Neural crest cell (in vitro differentiated cells): ENCODE measurements at regions not wholly inside any gene's neighbourhood (a gene's known extent, or its start where the extent isn't known, plus 50 kb on each side); places are given as distances from the start of the nearest gene placed in this dataset.
A peak's percentile ranks its signal among the peaks of the same experiment; 100 is the strongest.
"Not testable (repeated sequence)": the region's sequence is repeated elsewhere in the genome, so short reads cannot be mapped to it uniquely, and the experiment has no call there.

Source experiments
- DNase-seq: peaks from one replicate; pipeline ENCODE4 v3.0.0; 2021; ENCODE audit warnings: low read depth, mixed read lengths, low spot score
- H3K27ac Mint-ChIP-seq: one replicate; pipeline ENCODE4 v1.8.0; 2021; ENCODE audit warnings: mild to moderate bottlenecking, mixed read lengths; ENCODE audit not compliant: unreplicated experiment
- H3K27me3 Mint-ChIP-seq: 2 replicates; pipeline ENCODE4 v1.8.0; 2021; ENCODE audit warnings: low read depth, mild to moderate bottlenecking, mixed read lengths
- H3K36me3 Mint-ChIP-seq: 2 replicates; pipeline ENCODE4 v1.8.0; 2021; ENCODE audit warnings: low read depth, mild to moderate bottlenecking, mixed read lengths
- H3K4me1 Mint-ChIP-seq: 2 replicates; pipeline ENCODE4 v1.8.0; 2021; ENCODE audit warnings: mixed read lengths
- H3K4me3 Mint-ChIP-seq: one replicate; pipeline ENCODE4 v1.8.0; 2021; ENCODE audit warnings: mild to moderate bottlenecking, mixed read lengths
- H3K9me3 Mint-ChIP-seq: 2 replicates; pipeline ENCODE4 v1.8.0; 2021; ENCODE audit warnings: mixed read lengths
- CTCF ChIP-seq: fragments of 200-600 bp; sonication (generic); conservative IDR thresholded peaks from 2 replicates; pipeline ENCODE4 v1.5.0; 2021; ENCODE audit warnings: antibody characterized with exemption, mild to moderate bottlenecking

GRCh38 chr1:30518186-30518585, 205.2 kb downstream of the MATN1 start:
- no peaks in the 10 kb centered on the region for H3K9me3 Mint-ChIP-seq
- peaks cover 16% of the 10 kb centered on the region for H3K27me3 Mint-ChIP-seq
- H3K4me3 Mint-ChIP-seq, result no peak overlapping the region
- no peak for TF ChIP-seq CTCF
- no peaks in the 10 kb centered on the region for H3K36me3 Mint-ChIP-seq
- H3K27ac Mint-ChIP-seq, result no peak overlapping the region
- peaks cover 31% of the 10 kb centered on the region for H3K4me1 Mint-ChIP-seq
- no peak for DNase-seq

- H3K27ac Mint-ChIP-seq, H3K4me3 Mint-ChIP-seq, H3K36me3 Mint-ChIP-seq, DNase-seq, H3K9me3 Mint-ChIP-seq: not testable (repeated sequence)
- Mint-ChIP-seq H3K27me3 (peaks cover 13% of the 10 kb centered on the region), H3K4me1 (peaks cover 31% of the 10 kb centered on the region)
Measured at GRCh38 chr1:30517666-30518065, 205.7 kb downstream of the MATN1 start.

GRCh38 chr1:30517241-30517640, 206.1 kb downstream of the MATN1 start:
- H3K4me3 Mint-ChIP-seq, DNase-seq, H3K27me3 Mint-ChIP-seq, H3K9me3 Mint-ChIP-seq, H3K36me3 Mint-ChIP-seq: not testable (repeated sequence)
- H3K4me1 Mint-ChIP-seq, result peaks cover 31% of the 10 kb centered on the region
- peak overlapping the region; percentile 83 for H3K27ac Mint-ChIP-seq

GRCh38 chr1:30516485-30516858, 206.9 kb downstream of the MATN1 start:
- Mint-ChIP-seq H3K9me3 (no peaks in the 10 kb centered on the region), H3K36me3 (no peaks in the 10 kb centered on the region), H3K4me1 (peaks cover 31% of the 10 kb centered on the region), H3K27ac (no peak overlapping the region), H3K27me3 (peaks cover 4% of the 10 kb centered on the region), H3K4me3 (no peak overlapping the region)
- DNase-seq, result no peak
- TF ChIP-seq CTCF, result no peak

- H3K4me1 Mint-ChIP-seq, result peaks cover 31% of the 10 kb centered on the region
- no peaks in the 10 kb centered on the region for H3K36me3 Mint-ChIP-seq
- H3K9me3 Mint-ChIP-seq, result no peaks in the 10 kb centered on the region
- no peaks in the 10 kb centered on the region for H3K27me3 Mint-ChIP-seq
- TF ChIP-seq CTCF, result no peak
- DNase-seq, result no peak
- no peak overlapping the region for H3K4me3 Mint-ChIP-seq
- peak overlapping the region; percentile 59 for H3K27ac Mint-ChIP-seq
Measured at GRCh38 chr1:30515755-30516484, 207.5 kb downstream of the MATN1 start.

GRCh38 chr1:30514945-30515344, 208.4 kb downstream of the MATN1 start:
- DNase-seq, result no peak
- Mint-ChIP-seq H3K27ac (no peak overlapping the region), H3K9me3 (no peaks in the 10 kb centered on the region), H3K4me3 (no peak overlapping the region), H3K27me3 (no peaks in the 10 kb centered on the region), H3K36me3 (no peaks in the 10 kb centered on the region), H3K4me1 (peaks cover 31% of the 10 kb centered on the region)
- TF ChIP-seq CTCF, result no peak
